ENCODE measurements at regions not wholly inside any gene's neighbourhood (a gene's known extent, or its start where the extent isn't known, plus 50 kb on each side); places are given as distances from the start of the nearest gene placed in this dataset.

DNA sequence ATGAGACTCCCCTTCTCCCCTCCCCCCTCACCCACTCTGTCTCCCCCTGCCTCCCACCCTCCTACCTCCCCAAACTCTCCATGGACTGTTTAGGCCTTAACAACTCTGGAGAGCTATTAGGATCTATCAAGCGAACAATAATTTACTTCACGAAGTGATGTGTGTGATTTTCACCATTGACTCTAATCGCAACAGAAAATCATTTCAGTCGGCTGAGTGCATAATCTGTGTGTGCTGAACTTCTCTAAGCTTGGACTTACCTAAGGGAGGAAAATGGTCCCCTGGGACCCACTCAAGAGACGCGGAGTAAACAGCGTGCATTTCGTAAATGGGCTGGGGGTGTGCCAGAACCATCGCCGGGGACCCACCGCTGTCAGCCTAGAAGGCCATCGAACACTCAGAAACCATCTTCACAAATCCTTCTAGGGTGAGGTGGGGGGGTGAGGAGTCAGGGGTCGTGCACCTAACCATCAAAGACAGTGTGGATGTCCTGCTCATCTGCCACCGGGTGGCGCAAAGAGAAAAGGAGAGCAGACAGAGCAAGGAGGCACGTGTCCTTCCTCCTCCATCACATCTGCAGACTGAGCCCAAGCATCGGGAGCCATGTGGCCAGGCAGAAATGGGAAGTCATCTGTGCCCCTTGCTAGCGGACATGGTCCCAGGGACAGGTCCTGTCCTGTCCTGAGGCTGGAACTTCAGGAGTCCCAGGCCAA lies 62.1 kb upstream of the NUP50 start (continued):
- TF ChIP-seq, protein P1, sequence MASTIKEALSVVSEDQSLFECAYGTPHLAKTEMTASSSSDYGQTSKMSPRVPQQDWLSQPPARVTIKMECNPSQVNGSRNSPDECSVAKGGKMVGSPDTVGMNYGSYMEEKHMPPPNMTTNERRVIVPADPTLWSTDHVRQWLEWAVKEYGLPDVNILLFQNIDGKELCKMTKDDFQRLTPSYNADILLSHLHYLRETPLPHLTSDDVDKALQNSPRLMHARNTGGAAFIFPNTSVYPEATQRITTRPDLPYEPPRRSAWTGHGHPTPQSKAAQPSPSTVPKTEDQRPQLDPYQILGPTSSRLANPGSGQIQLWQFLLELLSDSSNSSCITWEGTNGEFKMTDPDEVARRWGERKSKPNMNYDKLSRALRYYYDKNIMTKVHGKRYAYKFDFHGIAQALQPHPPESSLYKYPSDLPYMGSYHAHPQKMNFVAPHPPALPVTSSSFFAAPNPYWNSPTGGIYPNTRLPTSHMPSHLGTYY (CRISPR knock-in tag; IDR thresholded peaks at IDR 0.05): no peak
- no peak for TF ChIP-seq KAT7 (CRISPR knock-in tag; IDR thresholded peaks at IDR 0.05; ENCODE audit: borderline replicate concordance)
- no peak for TF ChIP-seq ATF6 (CRISPR knock-in tag; IDR thresholded peaks at IDR 0.05)
- TF ChIP-seq, protein P2, sequence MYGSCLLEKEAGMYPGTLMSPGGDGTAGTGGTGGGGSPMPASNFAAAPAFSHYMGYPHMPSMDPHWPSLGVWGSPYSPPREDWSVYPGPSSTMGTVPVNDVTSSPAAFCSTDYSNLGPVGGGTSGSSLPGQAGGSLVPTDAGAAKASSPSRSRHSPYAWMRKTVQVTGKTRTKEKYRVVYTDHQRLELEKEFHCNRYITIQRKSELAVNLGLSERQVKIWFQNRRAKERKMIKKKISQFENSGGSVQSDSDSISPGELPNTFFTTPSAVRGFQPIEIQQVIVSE (CRISPR knock-in tag; IDR thresholded peaks at IDR 0.05; ENCODE audit: borderline replicate concordance): no peak
- no peak for TF ChIP-seq ZMAT4 (CRISPR knock-in tag; IDR thresholded peaks at IDR 0.05)
- no peak for TF ChIP-seq OVOL2 (CRISPR knock-in tag; IDR thresholded peaks at IDR 0.05; ENCODE audit: borderline replicate concordance)
- no peak for TF ChIP-seq E2F4 (CRISPR knock-in tag; IDR thresholded peaks at IDR 0.05; ENCODE audit: borderline replicate concordance, low read depth)
- TF ChIP-seq GTF2I (CRISPR knock-in tag; conservative IDR thresholded peaks at IDR 0.05): no peak
- TF ChIP-seq ZNF317 (CRISPR knock-in tag; IDR thresholded peaks at IDR 0.05; ENCODE audit: borderline replicate concordance, low read depth): peak; percentile 80; the same call in 1 of the 2 replicates
- TF ChIP-seq NR2C2 (CRISPR knock-in tag; IDR thresholded peaks at IDR 0.05): no peak
- TF ChIP-seq, protein P3, sequence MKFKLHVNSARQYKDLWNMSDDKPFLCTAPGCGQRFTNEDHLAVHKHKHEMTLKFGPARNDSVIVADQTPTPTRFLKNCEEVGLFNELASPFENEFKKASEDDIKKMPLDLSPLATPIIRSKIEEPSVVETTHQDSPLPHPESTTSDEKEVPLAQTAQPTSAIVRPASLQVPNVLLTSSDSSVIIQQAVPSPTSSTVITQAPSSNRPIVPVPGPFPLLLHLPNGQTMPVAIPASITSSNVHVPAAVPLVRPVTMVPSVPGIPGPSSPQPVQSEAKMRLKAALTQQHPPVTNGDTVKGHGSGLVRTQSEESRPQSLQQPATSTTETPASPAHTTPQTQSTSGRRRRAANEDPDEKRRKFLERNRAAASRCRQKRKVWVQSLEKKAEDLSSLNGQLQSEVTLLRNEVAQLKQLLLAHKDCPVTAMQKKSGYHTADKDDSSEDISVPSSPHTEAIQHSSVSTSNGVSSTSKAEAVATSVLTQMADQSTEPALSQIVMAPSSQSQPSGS (CRISPR knock-in tag; IDR thresholded peaks at IDR 0.05; ENCODE audit: borderline replicate concordance, low read depth): no peak
- TF ChIP-seq, protein P4, sequence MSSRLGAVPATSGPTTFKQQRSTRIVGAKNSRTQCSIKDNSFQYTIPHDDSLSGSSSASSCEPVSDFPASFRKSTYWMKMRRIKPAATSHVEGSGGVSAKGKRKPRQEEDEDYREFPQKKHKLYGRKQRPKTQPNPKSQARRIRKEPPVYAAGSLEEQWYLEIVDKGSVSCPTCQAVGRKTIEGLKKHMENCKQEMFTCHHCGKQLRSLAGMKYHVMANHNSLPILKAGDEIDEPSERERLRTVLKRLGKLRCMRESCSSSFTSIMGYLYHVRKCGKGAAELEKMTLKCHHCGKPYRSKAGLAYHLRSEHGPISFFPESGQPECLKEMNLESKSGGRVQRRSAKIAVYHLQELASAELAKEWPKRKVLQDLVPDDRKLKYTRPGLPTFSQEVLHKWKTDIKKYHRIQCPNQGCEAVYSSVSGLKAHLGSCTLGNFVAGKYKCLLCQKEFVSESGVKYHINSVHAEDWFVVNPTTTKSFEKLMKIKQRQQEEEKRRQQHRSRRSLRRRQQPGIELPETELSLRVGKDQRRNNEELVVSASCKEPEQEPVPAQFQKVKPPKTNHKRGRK (CRISPR knock-in tag; IDR thresholded peaks at IDR 0.05; ENCODE audit: borderline replicate concordance): no peak
- no peak for TF ChIP-seq ZNF263 (CRISPR knock-in tag; IDR thresholded peaks at IDR 0.05; ENCODE audit: low read depth)
- TF ChIP-seq ZNF416 (CRISPR knock-in tag; IDR thresholded peaks at IDR 0.05): no peak
- peak; percentile 34; the same call in 1 of the 2 replicates for TF ChIP-seq TEAD1 (CRISPR knock-in tag; IDR thresholded peaks at IDR 0.05)
- TF ChIP-seq NR3C1 (CRISPR knock-in tag; conservative IDR thresholded peaks at IDR 0.05; ENCODE audit: low read depth): no peak
- TF ChIP-seq, protein P5, sequence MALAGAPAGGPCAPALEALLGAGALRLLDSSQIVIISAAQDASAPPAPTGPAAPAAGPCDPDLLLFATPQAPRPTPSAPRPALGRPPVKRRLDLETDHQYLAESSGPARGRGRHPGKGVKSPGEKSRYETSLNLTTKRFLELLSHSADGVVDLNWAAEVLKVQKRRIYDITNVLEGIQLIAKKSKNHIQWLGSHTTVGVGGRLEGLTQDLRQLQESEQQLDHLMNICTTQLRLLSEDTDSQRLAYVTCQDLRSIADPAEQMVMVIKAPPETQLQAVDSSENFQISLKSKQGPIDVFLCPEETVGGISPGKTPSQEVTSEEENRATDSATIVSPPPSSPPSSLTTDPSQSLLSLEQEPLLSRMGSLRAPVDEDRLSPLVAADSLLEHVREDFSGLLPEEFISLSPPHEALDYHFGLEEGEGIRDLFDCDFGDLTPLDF (CRISPR knock-in tag; IDR thresholded peaks at IDR 0.05): no peak
- TF ChIP-seq CREM (CRISPR knock-in tag; IDR thresholded peaks at IDR 0.05): no peak
- no peak for TF ChIP-seq ETV6 (CRISPR knock-in tag; IDR thresholded peaks at IDR 0.05)
- TF ChIP-seq ZBTB21 (CRISPR knock-in tag; IDR thresholded peaks at IDR 0.05; ENCODE audit: borderline replicate concordance): 0 out of 2 replicates have a peak, but pooled peaks have one; percentile 64
- no peak for TF ChIP-seq AFF4 (CRISPR knock-in tag; IDR thresholded peaks at IDR 0.05; ENCODE audit: borderline replicate concordance)
- TF ChIP-seq NFYB (CRISPR knock-in tag; conservative IDR thresholded peaks at IDR 0.05; ENCODE audit: low read depth): no peak
- no peak for TF ChIP-seq IRF2 (CRISPR knock-in tag; IDR thresholded peaks at IDR 0.05; ENCODE audit: borderline replicate concordance, low read depth)
- no peak for TF ChIP-seq RORB (CRISPR knock-in tag; IDR thresholded peaks at IDR 0.05)
- no peak for TF ChIP-seq NFATC4 (CRISPR knock-in tag; IDR thresholded peaks at IDR 0.05)
